SJCRH30 (cell line): ENCODE measurements at regions not wholly inside any gene's neighbourhood (a gene's known extent, or its start where the extent isn't known, plus 50 kb on each side); places are given as distances from the start of the nearest gene placed in this dataset.

Source experiments
- DNase-seq, 2 experiments: peaks; one replicate each; pipeline ENCODE4 v3.0.0-alpha.2; 2015 to 2020
- H3K27ac ChIP-seq: fragments of 250-450 bp; sonication (Bioruptor Pico); 2 replicates; pipeline ENCODE4 v1.5.1; 2020; ENCODE audit warnings: mild to moderate bottlenecking, moderate library complexity
- H3K27me3 ChIP-seq: fragments of 250-450 bp; sonication (Bioruptor Pico); 2 replicates; pipeline ENCODE4 v1.5.1; 2020; ENCODE audit warnings: mild to moderate bottlenecking, moderate library complexity
- H3K36me3 ChIP-seq: fragments of 250-450 bp; sonication (Bioruptor Pico); 2 replicates; pipeline ENCODE4 v1.5.1; 2020; ENCODE audit warnings: mild to moderate bottlenecking, moderate library complexity
- H3K4me1 ChIP-seq: fragments of 250-450 bp; sonication (Bioruptor Pico); 2 replicates; pipeline ENCODE4 v1.5.1; 2020; ENCODE audit warnings: mild to moderate bottlenecking, moderate library complexity
- H3K4me3 ChIP-seq: fragments of 250-450 bp; sonication (Bioruptor Pico); 2 replicates; pipeline ENCODE4 v1.5.1; 2020; ENCODE audit warnings: mild to moderate bottlenecking, moderate library complexity
- H3K9me3 ChIP-seq: fragments of 250-450 bp; sonication (Bioruptor Pico); replicated peaks from 2 replicates; pipeline ENCODE4 v1.5.1; 2020; ENCODE audit warnings: mild to moderate bottlenecking, moderate library complexity

GRCh38 chr7:24036033-24036412 is 248.0 kb upstream of the NPY start:
- no peak for DNase-seq
- Histone ChIP-seq H3K4me1 (peaks cover 20% of the 10 kb centered on the region), H3K36me3 (no peaks in the 10 kb centered on the region), H3K27ac (no peak overlapping the region), H3K4me3 (no peak overlapping the region), H3K9me3 (no peaks in the 10 kb centered on the region), H3K27me3 (no peaks in the 10 kb centered on the region)

- DNase-seq: peak; percentile 42 to 74
- H3K27me3 ChIP-seq: no peaks in the 10 kb centered on the region
- H3K36me3 ChIP-seq: no peaks in the 10 kb centered on the region
- H3K9me3 ChIP-seq: no peaks in the 10 kb centered on the region
- peaks cover 20% of the 10 kb centered on the region for H3K4me1 ChIP-seq
- no peak overlapping the region for H3K4me3 ChIP-seq
- H3K27ac ChIP-seq: peak overlapping the region; percentile 55
Observed at GRCh38 chr7:24038993-24039392, 245.0 kb upstream of the NPY start.

DNA sequence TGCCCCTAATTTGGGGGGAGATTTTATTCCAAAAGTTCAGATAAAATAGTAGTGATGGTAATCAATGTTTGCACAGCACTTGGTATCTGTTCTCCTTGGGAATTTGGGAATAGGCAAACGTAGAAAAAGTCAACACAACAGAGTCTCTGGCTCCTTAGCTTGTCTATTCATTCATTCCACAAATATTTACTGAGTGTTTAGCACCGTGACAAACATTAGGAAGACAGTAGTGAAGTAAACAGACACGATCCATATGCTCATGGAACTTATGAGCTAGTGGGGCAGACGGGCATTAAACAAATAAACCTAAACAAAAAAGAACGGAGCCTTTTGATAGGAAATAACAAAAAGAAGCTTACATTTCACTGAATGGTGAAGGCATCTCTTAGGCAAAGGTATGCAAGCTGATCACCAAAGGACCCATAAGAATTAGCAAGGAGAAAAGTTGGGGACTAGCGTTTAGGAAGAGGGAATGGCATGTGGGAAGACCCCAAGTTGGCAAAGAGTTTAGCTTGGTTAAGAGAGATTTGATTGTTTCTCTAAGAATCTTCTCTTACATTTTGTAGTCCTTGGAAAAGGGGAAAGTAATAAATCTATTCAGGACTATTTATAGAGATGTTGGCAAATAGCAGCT is 243.9 kb upstream of the NPY start:
- peaks cover 20% of the 10 kb centered on the region for H3K4me1 ChIP-seq
- no peak overlapping the region for H3K4me3 ChIP-seq
- peaks cover 8% of the 10 kb centered on the region; the same call in 1 of the 2 replicates for H3K9me3 ChIP-seq
- no peak for DNase-seq
- no peaks in the 10 kb centered on the region for H3K36me3 ChIP-seq
- peak overlapping the region; percentile 55 for H3K27ac ChIP-seq
- no peaks in the 10 kb centered on the region for H3K27me3 ChIP-seq

- Histone ChIP-seq H3K4me3 (no peak overlapping the region), H3K36me3 (no peaks in the 10 kb centered on the region), H3K27me3 (no peaks in the 10 kb centered on the region), H3K27ac (no peak overlapping the region), H3K9me3 (peaks cover 11% of the 10 kb centered on the region; the same call in 1 of the 2 replicates), H3K4me1 (peaks cover 20% of the 10 kb centered on the region)
- no peak for DNase-seq
Observed at GRCh38 chr7:24042028-24042427, 242.0 kb upstream of the NPY start.

DNA sequence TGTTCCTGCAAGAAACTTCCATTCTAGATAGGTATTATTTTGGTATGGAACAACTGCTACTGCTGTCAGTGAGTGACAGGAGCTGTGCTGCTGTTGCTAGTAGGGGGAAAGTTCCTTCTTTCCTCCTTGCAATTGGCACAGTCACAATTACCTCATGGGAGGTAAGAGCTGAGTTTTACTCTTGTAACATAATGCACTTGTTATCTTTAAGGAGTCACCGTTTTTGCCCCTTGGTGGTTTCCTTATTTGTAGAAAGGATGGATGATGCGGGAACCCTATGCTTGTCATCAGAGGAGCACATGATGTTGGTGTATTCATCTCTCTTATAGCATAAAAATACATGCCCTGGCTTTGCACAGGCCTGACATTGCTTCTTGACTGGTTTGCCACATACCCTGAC is 234.7 kb upstream of the NPY start:
- no peak for DNase-seq
- no peak overlapping the region for H3K27ac ChIP-seq
- H3K4me3 ChIP-seq: no peak overlapping the region
- H3K9me3 ChIP-seq: peaks cover 10% of the 10 kb centered on the region; the same call in 1 of the 2 replicates
- peaks cover 24% of the 10 kb centered on the region for H3K4me1 ChIP-seq
- no peaks in the 10 kb centered on the region for H3K27me3 ChIP-seq
- H3K36me3 ChIP-seq: no peaks in the 10 kb centered on the region

- DNase-seq: no peak
- no peak overlapping the region for H3K27ac ChIP-seq
Observed at GRCh38 chr7:24050991-24051560, 232.9 kb upstream of the NPY start.

DNA sequence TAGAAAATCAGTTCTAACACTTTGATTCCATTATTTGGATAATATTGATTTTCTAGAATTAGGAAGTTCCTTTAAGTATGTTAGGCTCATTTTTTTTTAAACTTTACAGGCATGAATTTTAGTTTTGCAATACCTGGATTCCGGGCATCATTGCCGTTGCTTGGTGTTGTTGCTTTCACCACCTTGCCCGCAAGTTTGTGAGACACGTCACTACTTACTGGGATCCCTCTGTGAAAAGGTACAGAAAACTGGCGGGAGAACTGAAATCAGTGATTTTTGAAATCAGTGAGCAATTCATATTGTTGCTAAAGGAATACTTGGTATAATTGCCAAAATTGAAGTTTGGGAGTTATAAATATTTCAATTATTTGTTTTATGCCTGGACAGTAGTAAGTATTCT is 232.3 kb upstream of the NPY start:
- DNase-seq: no peak
- Histone ChIP-seq H3K4me1 (peaks cover 32% of the 10 kb centered on the region), H3K27ac (peak overlapping the region; percentile 86), H3K27me3 (no peaks in the 10 kb centered on the region), H3K4me3 (no peak overlapping the region), H3K36me3 (no peaks in the 10 kb centered on the region), H3K9me3 (no peaks in the 10 kb centered on the region)

More at GRCh38 chr7:24050991-24051560, 232.9 kb upstream of the NPY start:
- Histone ChIP-seq H3K4me1 (peaks cover 32% of the 10 kb centered on the region), H3K27me3 (no peaks in the 10 kb centered on the region), H3K4me3 (no peak overlapping the region), H3K9me3 (peaks cover 3% of the 10 kb centered on the region; the same call in 1 of the 2 replicates), H3K36me3 (no peaks in the 10 kb centered on the region)

DNA sequence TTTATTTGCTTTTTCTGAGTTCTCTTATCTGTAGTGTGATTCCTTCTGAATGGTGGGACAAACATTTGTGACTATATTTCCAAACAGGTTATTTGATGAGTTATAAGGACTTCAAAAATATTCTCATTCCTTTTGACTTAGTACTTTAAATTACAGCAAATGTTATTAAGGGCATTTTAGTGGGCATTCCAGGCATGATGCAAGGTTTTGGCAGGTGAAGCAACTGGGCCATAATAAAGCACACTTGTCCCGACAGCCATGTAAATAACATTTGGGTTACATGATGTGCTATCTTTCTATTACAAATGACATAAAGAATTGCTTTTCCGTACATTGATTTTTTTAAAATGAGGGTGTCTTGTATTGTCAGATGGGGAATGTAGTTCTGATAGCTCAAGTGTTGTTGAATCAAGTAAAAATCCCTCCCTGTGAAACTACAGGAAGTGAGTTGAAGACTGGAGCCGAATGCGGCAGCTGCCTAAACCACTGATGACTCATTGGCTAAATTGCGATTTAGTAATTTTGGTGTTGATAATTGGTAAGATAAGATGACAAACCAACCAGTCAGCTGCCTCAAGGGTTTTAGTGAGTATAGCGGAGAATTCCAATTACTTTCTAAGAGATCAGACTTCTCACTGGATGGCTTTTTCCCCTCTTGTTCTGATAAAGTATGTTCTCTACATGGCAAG is 231.3 kb upstream of the NPY start:
- H3K4me3 ChIP-seq: no peak overlapping the region
- no peaks in the 10 kb centered on the region for H3K27me3 ChIP-seq
- DNase-seq: peak; percentile 81 to 96
- peak overlapping the region; percentile 86 for H3K27ac ChIP-seq
- H3K9me3 ChIP-seq: no peaks in the 10 kb centered on the region
- H3K36me3 ChIP-seq: no peaks in the 10 kb centered on the region
- H3K4me1 ChIP-seq: peaks cover 32% of the 10 kb centered on the region

DNA sequence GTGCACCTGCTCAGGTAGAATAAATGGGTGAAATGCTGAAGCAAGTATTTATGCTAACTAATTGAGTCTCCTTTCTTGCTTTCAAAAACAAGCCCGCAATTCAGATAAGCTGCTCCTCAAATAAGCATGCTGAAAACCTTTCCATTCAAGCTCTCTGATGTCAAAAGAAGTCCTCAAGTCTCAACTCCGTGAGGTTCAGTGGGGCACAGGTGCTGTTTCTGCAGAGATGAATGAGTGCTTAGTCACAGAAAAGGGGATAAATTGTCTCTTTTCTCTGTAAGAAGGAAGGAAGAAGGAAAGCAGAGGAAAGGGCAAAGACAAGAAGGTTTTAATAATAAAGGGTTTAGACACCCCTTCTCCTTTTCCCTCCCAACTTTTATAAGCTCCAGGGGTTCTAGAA is 229.8 kb upstream of the NPY start:
- no peak overlapping the region for H3K4me3 ChIP-seq
- H3K27ac ChIP-seq: peak overlapping the region; percentile 86
- peaks cover 32% of the 10 kb centered on the region for H3K4me1 ChIP-seq
- no peaks in the 10 kb centered on the region for H3K9me3 ChIP-seq
- no peaks in the 10 kb centered on the region for H3K36me3 ChIP-seq
- DNase-seq: peak in 1 of 2 experiments; percentile 29
- no peaks in the 10 kb centered on the region for H3K27me3 ChIP-seq

GRCh38 chr7:24057243-24057642 is 226.7 kb upstream of the NPY start:
- Histone ChIP-seq H3K4me1 (peaks cover 26% of the 10 kb centered on the region), H3K27me3 (no peaks in the 10 kb centered on the region), H3K9me3 (0 out of 2 replicates have a peak, but pooled peaks cover 5% of the 10 kb centered on the region), H3K4me3 (no peak overlapping the region), H3K27ac (no peak overlapping the region), H3K36me3 (no peaks in the 10 kb centered on the region)
- no peak for DNase-seq

GRCh38 chr7:24058953-24059352 is 225.0 kb upstream of the NPY start:
- peaks cover 11% of the 10 kb centered on the region for H3K4me1 ChIP-seq
- H3K4me3 ChIP-seq: no peak overlapping the region
- H3K27me3 ChIP-seq: no peaks in the 10 kb centered on the region
- no peak for DNase-seq
- H3K36me3 ChIP-seq: no peaks in the 10 kb centered on the region
- H3K9me3 ChIP-seq: 0 out of 2 replicates have a peak, but pooled peaks cover 8% of the 10 kb centered on the region
- H3K27ac ChIP-seq: no peak overlapping the region

GRCh38 chr7:24059775-24060174 is 224.2 kb upstream of the NPY start:
- Histone ChIP-seq H3K9me3 (0 out of 2 replicates have a peak, but pooled peaks cover 8% of the 10 kb centered on the region), H3K4me3 (no peak overlapping the region)

DNA sequence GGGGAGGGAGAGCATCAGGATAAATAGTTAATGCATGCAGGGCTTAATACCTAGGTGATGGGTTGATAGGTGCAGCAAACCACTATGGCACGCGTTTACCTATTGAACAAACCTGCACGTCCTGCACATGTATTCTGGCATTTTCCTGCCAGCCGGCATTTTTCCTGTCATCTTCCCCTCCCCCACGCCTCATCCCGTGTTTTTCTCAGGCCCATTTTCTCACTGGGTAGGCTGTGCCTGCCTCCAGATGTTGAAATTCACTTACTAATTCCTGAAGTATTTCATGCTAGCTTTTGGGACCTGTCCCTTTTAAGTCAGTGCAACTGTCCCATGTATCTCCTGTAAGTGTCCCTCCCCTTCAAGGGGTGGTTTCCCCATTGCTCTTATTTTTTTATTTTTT is 220.3 kb upstream of the NPY start:
- Histone ChIP-seq H3K9me3 (0 out of 2 replicates have a peak, but pooled peaks cover 8% of the 10 kb centered on the region), H3K27ac (no peak overlapping the region), H3K4me3 (no peak overlapping the region), H3K4me1 (no peaks in the 10 kb centered on the region), H3K27me3 (no peaks in the 10 kb centered on the region), H3K36me3 (no peaks in the 10 kb centered on the region)
- DNase-seq: no peak

More at GRCh38 chr7:24059775-24060174, 224.2 kb upstream of the NPY start:
- DNase-seq: no peak
- Histone ChIP-seq H3K36me3 (no peaks in the 10 kb centered on the region), H3K4me1 (peaks cover 3% of the 10 kb centered on the region), H3K27ac (no peak overlapping the region), H3K27me3 (no peaks in the 10 kb centered on the region)

GRCh38 chr7:24069751-24070150 is 214.2 kb upstream of the NPY start:
- Histone ChIP-seq H3K9me3 (no peaks in the 10 kb centered on the region), H3K36me3 (no peaks in the 10 kb centered on the region), H3K4me3 (no peak overlapping the region), H3K27ac (peak overlapping the region; percentile 10; the same call in 1 of the 2 replicates), H3K4me1 (peaks cover 12% of the 10 kb centered on the region), H3K27me3 (no peaks in the 10 kb centered on the region)
- peak; percentile 77 to 87 for DNase-seq

DNA sequence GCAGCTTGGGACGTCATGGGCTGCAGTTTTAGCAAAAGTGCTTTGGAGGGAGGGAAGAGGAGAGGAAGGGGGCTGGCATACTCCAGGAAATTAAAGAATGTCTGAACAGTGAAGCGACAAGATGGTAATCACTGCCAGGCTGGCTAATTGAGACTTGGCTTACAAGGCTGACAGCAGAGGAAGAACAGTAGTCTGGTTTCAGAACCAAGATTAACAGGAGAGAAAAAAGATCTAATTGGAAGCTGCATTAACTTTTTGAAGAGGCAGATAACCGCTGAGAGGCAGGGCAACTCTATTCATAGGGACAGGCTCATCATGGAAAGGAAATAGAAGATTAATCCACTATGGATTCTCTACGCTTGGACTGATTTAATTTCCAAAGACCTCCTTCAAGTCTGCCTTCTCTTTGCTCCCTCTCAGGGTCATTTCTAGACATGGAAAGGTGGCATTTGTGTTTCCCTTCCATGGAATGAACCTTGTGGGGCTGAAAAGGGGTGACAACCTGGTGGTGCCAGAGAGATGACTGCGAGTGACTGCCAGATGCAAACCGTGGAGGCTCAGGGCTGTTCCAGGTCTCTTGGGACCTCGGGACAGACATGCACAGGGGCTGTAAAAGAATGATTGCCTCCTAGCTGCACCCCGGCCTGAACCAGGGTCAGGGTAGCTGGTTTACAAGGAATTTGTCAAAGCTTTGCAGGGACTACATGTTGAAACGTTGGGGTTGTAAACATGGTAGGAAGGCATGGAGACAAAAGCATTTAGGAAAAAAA is 210.2 kb upstream of the NPY start:
- DNase-seq: no peak
- Histone ChIP-seq H3K4me3 (no peak overlapping the region), H3K27me3 (no peaks in the 10 kb centered on the region), H3K4me1 (peaks cover 15% of the 10 kb centered on the region), H3K36me3 (no peaks in the 10 kb centered on the region), H3K9me3 (no peaks in the 10 kb centered on the region), H3K27ac (no peak overlapping the region)
